SK-N-SH treated with all-trans-retinoic acid at 6 μM for 48 hours (cell line): ENCODE measurements at regions not wholly inside any gene's neighbourhood (a gene's known extent, or its start where the extent isn't known, plus 50 kb on each side); places are given as distances from the start of the nearest gene placed in this dataset.

Source experiments
- ATAC-seq: fragments of 200-7000 bp; cut with Tn5 transposase; 3 replicates; pipeline ENCODE4 v1.9.1; 2020; ENCODE audit warnings: mild to moderate bottlenecking, moderate library complexity
- ARNTL ChIP-seq: fragments of 450-650 bp; formaldehyde crosslinking; IDR thresholded peaks from 2 replicates; pipeline ENCODE4 v1.5.0; 2020; ENCODE audit warnings: low read depth, mild to moderate bottlenecking, moderate library complexity, borderline replicate concordance
- BACH2 ChIP-seq: fragments of 250-450 bp; sonication (Bioruptor Pico); IDR thresholded peaks from 2 replicates; pipeline ENCODE4 v1.9.0; 2021; ENCODE audit warnings: mild to moderate bottlenecking, borderline replicate concordance
- CREB5 ChIP-seq: fragments of 250-450 bp; sonication (Bioruptor Pico); IDR thresholded peaks from 2 replicates; pipeline ENCODE4 v1.5.1; 2020; ENCODE audit warnings: low read depth, mild to moderate bottlenecking, moderate library complexity
- CSDC2 ChIP-seq: fragments of 250-450 bp; sonication (Bioruptor Pico); IDR thresholded peaks from 2 replicates; pipeline ENCODE4 v1.5.0; 2020; ENCODE audit warnings: mild to moderate bottlenecking, moderate library complexity
- CSRNP3 ChIP-seq: fragments of 250-450 bp; sonication (Bioruptor Pico); IDR thresholded peaks from 2 replicates; pipeline ENCODE4 v1.5.1; 2021; ENCODE audit warnings: mild to moderate bottlenecking, moderate library complexity
- ESRRG ChIP-seq: fragments of 250-450 bp; sonication (Bioruptor Pico); IDR thresholded peaks from 2 replicates; pipeline ENCODE4 v1.6.1; 2021; ENCODE audit warnings: mild to moderate bottlenecking
- GLIS3 ChIP-seq: fragments of 250-450 bp; sonication (Bioruptor Pico); IDR thresholded peaks from 2 replicates; pipeline ENCODE4 v1.5.0; 2020; ENCODE audit warnings: mild to moderate bottlenecking, moderate library complexity
- ISL1 ChIP-seq: fragments of 250-450 bp; sonication (Bioruptor Pico); IDR thresholded peaks from 2 replicates; pipeline ENCODE4 v2.1.2; 2022; ENCODE audit warnings: mild to moderate bottlenecking, moderate library complexity
- OSR1 ChIP-seq: fragments of 250-450 bp; sonication (Bioruptor Pico); IDR thresholded peaks from 2 replicates; pipeline ENCODE4 v1.8.0; 2022; ENCODE audit warnings: moderate library complexity, mild to moderate bottlenecking, inconsistent platforms
- POU6F1 ChIP-seq: fragments of 250-450 bp; sonication (Bioruptor Pico); IDR thresholded peaks from 2 replicates; pipeline ENCODE4 v1.8.0; 2021; ENCODE audit warnings: low read depth, mild to moderate bottlenecking, moderate library complexity, borderline replicate concordance
- PPARA ChIP-seq: fragments of 250-450 bp; sonication (Bioruptor Pico); IDR thresholded peaks from 2 replicates; pipeline ENCODE4 v1.5.0; 2020; ENCODE audit warnings: mild to moderate bottlenecking, borderline replicate concordance
- RARB ChIP-seq: fragments of 250-450 bp; sonication (Bioruptor Pico); IDR thresholded peaks from 2 replicates; pipeline ENCODE4 v1.8.0; 2021; ENCODE audit warnings: mild to moderate bottlenecking, moderate library complexity
- SNAI2 ChIP-seq: fragments of 250-450 bp; sonication (Bioruptor Pico); IDR thresholded peaks from 2 replicates; pipeline ENCODE4 v1.5.0; 2020; ENCODE audit warnings: mild to moderate bottlenecking, moderate library complexity
- TCF4 ChIP-seq: fragments of 250-450 bp; sonication (Bioruptor Pico); IDR thresholded peaks from 2 replicates; pipeline ENCODE4 v1.8.0; 2021; ENCODE audit warnings: mild to moderate bottlenecking, moderate library complexity, borderline replicate concordance
- TOX ChIP-seq: fragments of 250-450 bp; sonication (Bioruptor Pico); IDR thresholded peaks from 2 replicates; pipeline ENCODE4 v1.8.0; 2021; ENCODE audit warnings: mild to moderate bottlenecking, moderate library complexity, borderline replicate concordance
- TSHZ2 ChIP-seq: fragments of 250-450 bp; sonication (Bioruptor Pico); IDR thresholded peaks from 2 replicates; pipeline ENCODE4 v1.5.0; 2020; ENCODE audit warnings: mild to moderate bottlenecking, moderate library complexity
- ZFP3 ChIP-seq: fragments of 250-450 bp; sonication (Bioruptor Pico); IDR thresholded peaks from 2 replicates; pipeline ENCODE4 v1.5.0; 2020; ENCODE audit warnings: mild to moderate bottlenecking, moderate library complexity
- ZFP30 ChIP-seq: fragments of 450-650 bp; formaldehyde crosslinking; IDR thresholded peaks from 2 replicates; pipeline ENCODE4 v1.5.0; 2022; ENCODE audit warnings: mild to moderate bottlenecking, moderate library complexity
- ZNF565 ChIP-seq: fragments of 450-650 bp; formaldehyde crosslinking; conservative IDR thresholded peaks from 2 replicates; pipeline ENCODE4 v1.5.0; 2020; ENCODE audit warnings: low read depth, mild to moderate bottlenecking, moderate library complexity
- ZNF70 ChIP-seq: fragments of 450-650 bp; formaldehyde crosslinking; IDR thresholded peaks from 2 replicates; pipeline ENCODE4 v1.5.0; 2020; ENCODE audit warnings: mild to moderate bottlenecking, moderate library complexity
- ZNF8 ChIP-seq: fragments of 450-650 bp; formaldehyde crosslinking; IDR thresholded peaks from 2 replicates; pipeline ENCODE4 v1.5.0; 2020; ENCODE audit warnings: mild to moderate bottlenecking, moderate library complexity

GRCh38 chr4:53682196-53682595, 90.9 kb upstream of the LNX1 start:
- TF ChIP-seq CREB5 (no peak), TSHZ2 (no peak), ZNF565 (no peak), ARNTL (CRISPR knock-in tag) (no peak), POU6F1 (CRISPR knock-in tag) (no peak)
- peak; percentile 74; the same call in 2 of the 3 replicates for ATAC-seq

GRCh38 chr4:53680598-53680997, 89.3 kb upstream of the LNX1 start:
- ATAC-seq, result no peak
- TF ChIP-seq PPARA (CRISPR knock-in tag) (no peak), ZNF565 (no peak), ESRRG (CRISPR knock-in tag) (no peak), ZFP3 (CRISPR knock-in tag) (no peak), ISL1 (CRISPR knock-in tag) (no peak), RARB (CRISPR knock-in tag) (no peak), ZNF8 (no peak), ZNF70 (no peak), ZFP30 (CRISPR knock-in tag) (no peak), TOX (CRISPR knock-in tag) (no peak), TCF4 (CRISPR knock-in tag) (no peak), OSR1 (CRISPR knock-in tag) (no peak), GLIS3 (CRISPR knock-in tag) (no peak), CSRNP3 (CRISPR knock-in tag) (no peak), ARNTL (CRISPR knock-in tag) (no peak), CSDC2 (no peak), BACH2 (CRISPR knock-in tag) (no peak), TSHZ2 (no peak), SNAI2 (no peak)
- TF ChIP-seq, all 23 proteins: peak for 0

GRCh38 chr4:53680168-53680567, 88.9 kb upstream of the LNX1 start:
- TF ChIP-seq ISL1 (CRISPR knock-in tag) (no peak), ARNTL (CRISPR knock-in tag) (no peak), TCF4 (CRISPR knock-in tag) (no peak), ZNF8 (no peak), ESRRG (CRISPR knock-in tag) (no peak)
- ATAC-seq, result no peak
